ENCODE measurements at regions not wholly inside any gene's neighbourhood (a gene's known extent, or its start where the extent isn't known, plus 50 kb on each side); places are given as distances from the start of the nearest gene placed in this dataset.
A peak's percentile ranks its signal among the peaks of the same experiment; 100 is the strongest.

DNA sequence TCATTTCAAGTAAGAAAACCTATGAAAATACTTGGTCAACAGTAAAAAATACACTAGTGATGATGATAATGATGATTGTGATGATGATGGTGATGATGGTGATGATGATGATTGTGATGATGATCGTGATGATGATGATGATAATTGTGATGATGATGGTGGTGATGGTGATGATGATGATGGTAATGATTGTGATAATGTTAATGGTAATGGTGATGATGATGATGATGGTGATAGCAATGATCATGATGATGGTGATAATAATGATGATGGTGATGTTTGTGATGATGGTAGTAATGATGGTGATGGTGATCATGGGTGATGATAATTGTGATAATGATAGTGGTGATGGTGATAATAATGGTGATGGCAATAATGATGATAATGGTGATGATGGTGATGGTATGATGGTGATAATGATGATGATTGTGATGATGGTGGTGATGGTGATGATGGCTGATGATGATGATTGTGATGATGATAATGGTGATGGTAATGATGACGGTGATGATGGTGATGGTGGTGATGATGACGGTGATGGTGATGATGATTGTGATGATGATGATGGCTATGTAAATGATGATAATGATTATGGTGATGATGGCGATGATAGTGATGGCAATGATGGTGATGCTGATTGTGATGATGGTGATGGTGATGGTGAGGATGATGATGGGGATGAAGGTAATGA, 62.1 kb downstream of the VCX3A start:
- no peak for DNase-seq

- no peak for DNase-seq
These were observed 66.2 kb downstream of the VCX3A start for GRCh38 chrX:6468706-6469105.

DNA sequence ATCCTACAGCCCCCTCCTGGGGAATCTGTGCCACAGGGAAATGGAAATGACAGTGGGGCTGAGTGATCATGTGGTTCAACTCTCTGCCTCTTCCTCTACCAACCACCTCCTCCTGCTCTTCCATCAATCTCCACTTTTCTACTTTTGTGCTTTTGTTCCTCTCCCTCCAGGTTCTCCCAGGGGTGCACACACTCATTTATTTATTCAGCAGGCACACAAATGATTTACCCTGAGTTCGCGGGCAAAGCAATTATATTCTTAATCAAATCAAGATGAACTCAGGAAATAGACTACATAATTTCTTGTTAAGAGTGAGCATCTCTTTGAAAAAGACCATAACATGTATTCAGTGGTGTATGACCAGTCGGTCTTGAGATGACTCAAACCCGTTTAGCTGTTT, 69.2 kb downstream of the VCX3A start:
- no peak for DNase-seq

DNA sequence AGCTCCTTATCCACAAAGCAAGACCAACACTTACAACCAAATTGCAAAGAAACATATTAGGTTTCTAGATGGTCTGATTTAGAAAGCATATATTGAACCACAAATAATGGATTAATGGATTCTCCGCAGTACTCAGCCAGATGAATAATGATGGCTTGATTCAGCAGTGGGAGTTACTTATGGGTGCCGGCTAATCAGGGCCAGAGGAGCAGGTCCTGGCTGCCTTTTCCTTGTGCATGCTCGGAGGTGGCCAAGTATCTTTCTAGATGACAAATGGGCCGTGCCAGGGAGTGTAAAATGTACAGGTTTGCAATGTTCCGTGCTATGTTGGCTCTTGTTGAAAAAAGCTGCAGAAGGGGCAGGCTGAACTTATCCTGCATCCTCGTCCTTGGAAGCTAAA, 70.2 kb downstream of the VCX3A start:
- DNase-seq: no peak

DNA sequence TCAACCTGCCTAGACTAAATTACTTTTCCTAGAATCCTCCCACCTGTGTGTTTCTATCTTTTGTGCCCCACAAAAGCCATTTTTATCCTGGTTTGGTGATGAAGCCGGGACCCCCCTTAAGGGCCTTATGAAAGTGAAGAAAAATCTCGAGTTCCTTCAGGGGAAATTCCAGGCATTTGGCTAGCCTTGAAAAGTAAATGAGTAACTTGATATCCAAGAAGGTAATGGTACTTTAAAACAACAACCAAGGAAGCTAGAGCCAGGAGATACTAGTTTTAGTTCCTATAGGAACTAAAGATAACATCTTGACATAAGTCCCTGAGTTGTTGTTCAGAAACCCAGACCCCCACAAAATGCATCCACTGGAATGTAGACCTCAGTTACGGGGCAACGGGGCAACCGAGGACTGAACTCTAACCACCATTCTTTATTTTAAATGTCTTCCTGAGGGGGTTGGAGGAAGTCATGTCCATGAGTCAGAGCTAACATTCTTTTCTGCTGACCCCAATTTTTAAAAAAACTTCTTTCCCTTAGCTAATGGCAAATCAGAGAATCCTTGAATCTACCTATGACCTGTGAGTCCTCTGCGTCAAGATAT, 73.9 kb downstream of the VCX3A start:
- DNase-seq: no peak

- no peak for DNase-seq
These were observed 78.7 kb downstream of the VCX3A start for GRCh38 chrX:6456196-6456595.

GRCh38 chrX:6449946-6450345, 85.0 kb downstream of the VCX3A start:
- no peak for DNase-seq

GRCh38 chrX:6448003-6448402, 86.9 kb downstream of the VCX3A start:
- no peak for DNase-seq

GRCh38 chrX:6446582-6446981, 88.3 kb downstream of the VCX3A start:
- peak; percentile 0 for DNase-seq

DNA sequence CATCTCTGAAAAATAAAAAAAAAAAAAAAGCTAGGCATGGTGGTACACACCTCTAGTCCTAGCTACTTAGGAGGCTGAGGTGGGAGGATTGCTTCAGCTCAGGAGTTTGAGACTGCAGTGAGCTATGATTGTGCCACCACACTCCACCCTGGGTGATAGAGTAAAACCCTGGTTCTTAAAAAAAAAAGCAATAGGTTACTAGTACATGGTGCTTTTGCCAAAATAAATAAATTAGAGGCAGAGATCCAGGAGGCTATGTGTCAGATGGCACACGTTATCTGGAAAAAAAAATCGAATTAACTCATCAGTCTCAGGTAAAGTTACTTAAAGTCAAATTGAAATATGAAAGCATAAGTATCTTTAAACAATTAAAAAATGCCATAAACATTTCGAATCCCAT, 94.3 kb downstream of the VCX3A start:
- no peak for DNase-seq

GRCh38 chrX:6432226-6432625, 102.7 kb downstream of the VCX3A start:
- DNase-seq: no peak

GRCh38 chrX:6407542-6407941, 127.4 kb downstream of the VCX3A start:
- DNase-seq: no peak

DNA sequence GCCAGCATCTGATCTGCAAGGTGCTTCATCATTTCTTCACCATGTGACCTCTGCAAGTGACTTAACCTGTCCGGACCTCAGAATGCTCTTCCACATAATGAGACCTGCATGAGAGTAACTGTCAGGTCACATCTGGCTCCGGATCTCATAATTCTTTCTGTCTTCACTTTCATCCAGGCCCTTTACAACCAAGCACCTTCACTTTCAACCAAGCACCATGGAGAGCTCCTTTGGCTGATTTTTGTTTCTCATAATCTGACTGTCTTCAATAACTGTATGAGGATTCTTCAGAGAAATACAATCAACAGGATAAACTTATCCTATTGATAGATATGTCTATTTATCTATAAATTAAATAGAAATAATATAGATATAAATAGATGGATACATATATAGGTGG, 148.1 kb downstream of the VCX3A start:
- DNase-seq: no peak

GRCh38 chrX:6384921-6385320, 150.0 kb downstream of the VCX3A start:
- DNase-seq: no peak

DNA sequence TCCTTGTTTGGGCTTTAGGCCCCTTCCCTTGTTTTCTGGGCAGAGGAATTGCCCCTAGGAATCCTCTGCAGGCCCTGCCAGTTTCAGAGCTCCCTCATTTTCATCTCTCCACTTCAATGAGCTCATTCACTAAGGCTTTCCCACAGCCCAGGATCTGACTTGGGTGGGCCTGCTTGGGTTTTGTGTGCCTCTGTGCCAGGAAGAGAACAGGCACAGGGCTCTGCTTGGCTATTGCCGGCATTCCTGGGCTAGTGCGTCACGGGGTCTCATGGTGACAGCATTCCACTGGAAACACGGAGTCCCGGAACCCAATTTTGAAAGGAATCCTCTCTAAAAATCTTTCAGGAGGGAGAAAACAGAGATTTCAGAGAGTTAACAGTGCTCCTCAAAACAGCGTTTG, 150.5 kb downstream of the VCX3A start:
- no peak for DNase-seq

GRCh38 chrX:6383917-6384316, 151.0 kb downstream of the VCX3A start:
- DNase-seq: no peak

DNA sequence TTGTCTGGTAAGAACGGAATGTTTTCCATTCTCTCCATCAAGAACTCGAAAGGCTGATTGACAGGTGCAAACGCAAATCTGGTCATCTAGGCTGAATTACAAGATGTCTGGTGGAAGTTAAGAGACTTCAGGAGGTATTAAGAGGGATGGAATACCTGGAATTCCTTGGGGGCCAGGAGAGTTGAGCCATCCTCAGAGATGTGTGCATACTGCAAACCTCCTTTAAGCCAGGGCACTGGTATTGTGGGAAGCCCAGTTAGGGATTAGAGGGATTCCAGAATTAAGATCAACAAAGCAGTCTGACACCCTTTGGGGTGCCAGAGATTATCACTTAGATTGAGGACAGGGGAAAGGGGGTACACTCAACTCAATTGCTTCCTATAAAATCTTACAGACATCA, 151.4 kb downstream of the VCX3A start:
- DNase-seq: no peak

DNA sequence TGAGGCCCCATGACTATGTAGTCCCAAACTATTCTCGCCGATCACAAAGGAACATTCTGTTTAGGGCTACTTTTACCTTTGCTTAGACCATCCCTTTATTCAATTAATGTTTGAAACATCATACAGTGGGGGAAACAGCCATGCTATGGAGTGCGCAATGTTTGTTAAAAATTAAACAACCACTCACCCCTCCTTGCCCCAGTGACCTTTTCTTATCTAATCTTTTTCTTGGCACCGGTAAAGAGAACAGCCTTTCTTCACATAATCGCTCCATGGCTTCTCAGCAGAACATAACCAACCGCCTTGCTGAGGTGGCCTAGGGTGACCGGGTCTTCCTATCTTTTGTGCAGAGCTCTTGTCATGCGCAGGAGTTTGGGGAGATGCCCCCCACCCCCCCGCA, 152.6 kb downstream of the VCX3A start:
- no peak for DNase-seq

- DNase-seq: no peak
These were observed 148.6 kb upstream of the NLGN4X start for GRCh38 chrX:6377103-6377764.

- DNase-seq: no peak
These were observed 145.9 kb upstream of the NLGN4X start for GRCh38 chrX:6374556-6374955.

DNA sequence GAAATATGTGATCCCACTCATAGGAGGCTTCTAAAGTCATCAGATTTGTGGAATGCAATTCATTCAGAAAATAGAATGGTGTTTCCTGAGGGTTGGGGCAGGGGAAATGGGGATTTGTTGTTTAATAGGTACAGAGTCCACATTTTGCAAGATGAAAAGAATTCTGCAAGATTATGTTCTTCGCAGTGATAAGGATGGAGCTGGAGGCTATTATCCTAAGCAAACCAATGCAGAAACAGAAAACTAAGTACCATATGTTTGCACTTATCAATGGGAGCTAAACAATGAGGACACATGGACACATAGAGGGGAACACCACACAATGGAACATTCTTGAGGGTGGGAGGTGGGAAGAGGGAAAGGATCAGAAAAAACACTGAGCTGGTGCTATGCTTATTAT, 144.3 kb upstream of the NLGN4X start:
- DNase-seq: no peak

DNA sequence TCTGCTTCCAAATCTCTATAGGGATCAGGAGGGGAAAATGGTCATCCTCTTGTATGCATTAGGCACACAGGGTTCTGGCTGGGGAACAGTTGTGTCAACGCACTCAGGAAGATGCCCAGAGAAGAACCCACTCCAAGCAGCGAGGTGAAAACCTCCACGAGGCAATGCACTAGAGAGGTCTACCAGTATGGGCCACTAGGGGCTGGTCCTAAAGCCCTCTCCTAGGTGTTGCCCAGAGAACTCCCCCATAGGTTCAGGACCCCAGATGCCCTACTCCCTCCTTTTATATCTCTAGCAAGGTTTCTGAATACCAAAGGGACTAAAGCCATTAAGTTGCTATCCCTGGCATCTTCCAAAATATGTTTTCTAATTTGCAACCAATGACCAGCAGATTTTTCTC, 142.7 kb upstream of the NLGN4X start:
- DNase-seq: no peak

DNA sequence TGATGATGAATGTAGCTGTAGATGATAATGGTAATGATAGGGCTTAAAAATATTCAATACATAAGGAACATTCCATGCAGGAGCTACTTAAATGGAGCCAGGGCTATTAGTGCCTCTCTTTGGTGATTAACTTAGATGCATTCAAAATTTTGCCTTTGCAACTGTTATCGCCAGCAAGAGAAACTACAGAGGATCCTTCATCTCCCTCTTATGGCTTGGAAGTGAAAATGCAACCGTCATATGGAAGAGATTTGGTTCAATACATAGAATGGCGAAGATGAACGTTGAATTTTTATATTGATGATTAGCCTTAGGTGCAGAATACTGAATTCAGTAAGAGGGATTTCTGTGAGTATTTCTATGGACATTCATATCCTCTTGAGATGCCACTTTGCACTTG, 134.5 kb upstream of the NLGN4X start:
- no peak for DNase-seq

GRCh38 chrX:6325437-6325836, 96.8 kb upstream of the NLGN4X start:
- DNase-seq: no peak

- DNase-seq: no peak
These were observed 84.7 kb upstream of the NLGN4X start for GRCh38 chrX:6313356-6313755.

All from NCI-H774 (cell line).